HepG2 (cell line): ENCODE measurements at regions not wholly inside any gene's neighbourhood (a gene's known extent, or its start where the extent isn't known, plus 50 kb on each side); places are given as distances from the start of the nearest gene placed in this dataset.

ENCODE experiments used
- ATAC-seq: fragments of 200-7000 bp; cut with Tn5 transposase; 3 replicates; pipeline ENCODE4 v1.9.1; 2020; ENCODE audit warnings: mild to moderate bottlenecking, moderate library complexity
- BruUV-seq: library from RNA; stranded (reverse); fragments of 400-500 nt; replicated peaks from 2 replicates; lab custom pipeline; 2021; lab: Mats Ljungman, UMichigan
- CTCF ChIA-PET: fragments of 300-600 bp; formaldehyde crosslinking; extraction: SDS; loops from one replicate; lab custom pipeline; 2021; ENCODE audit warnings: low total read pairs, inconsistent platforms, low intra/inter-chr PET ratio; lab: Yijun Ruan, JAX
- POLR2A ChIA-PET: fragments of 350-600 bp; sonication (Branson Sonifier 250); formaldehyde crosslinking; loops from one replicate; lab custom pipeline; 2020; ENCODE audit warnings: antibody characterized with exemption, inconsistent platforms; lab: Yijun Ruan, JAX
- DNase-seq: peaks from one replicate; pipeline ENCODE4 v3.0.0-alpha.2; 2015; ENCODE audit warnings: low spot score
- FAIRE-seq: peaks from 3 replicates; lab custom pipeline; 2011; peaks lifted over from hg19 to GRCh38; lab: Jason Lieb, UNC
- H2AFZ ChIP-seq: one replicate; pipeline ENCODE4 v1.6.1; 2011; ENCODE audit warnings: low read length, inconsistent platforms
- H3K27ac ChIP-seq: fragments of 300-600 bp; 3 replicates; pipeline ENCODE4 v1.8.0; 2011; ENCODE audit warnings: mixed run types, mild to moderate bottlenecking, mixed read lengths, low read length, inconsistent platforms; ENCODE audit not compliant: insufficient read depth; ENCODE audit errors: extremely low read length
- H3K27me3 ChIP-seq, 2 experiments: fragments of 200-600 bp in 1 of 2; 2 replicates in 1 of 2; 3 replicates in 1 of 2; pipeline versions ENCODE4 v1.6.0 to v1.8.0; 2011; ENCODE audit warnings: low read length in 2 of 2, mild to moderate bottlenecking in 2 of 2, moderate library complexity in 2 of 2, inconsistent platforms in 1 of 2; ENCODE audit not compliant: insufficient read depth in 2 of 2, control insufficient read depth in 1 of 2
- H3K36me3 ChIP-seq, 2 experiments: fragments of 200-600 bp in 1 of 2; replicated peaks in 1 of 2; 2 replicates in 1 of 2; 3 replicates in 1 of 2; pipeline versions ENCODE4 v1.5.1 to v1.8.0; 2011; ENCODE audit warnings: low read length in 2 of 2, inconsistent platforms in 1 of 2; ENCODE audit not compliant: insufficient read depth in 2 of 2, control insufficient read depth in 1 of 2
- H3K4me1 ChIP-seq: 2 replicates; pipeline ENCODE4 v1.5.1; 2012; ENCODE audit warnings: low read length, inconsistent platforms; ENCODE audit not compliant: insufficient read depth
- H3K4me2 ChIP-seq: 2 replicates; pipeline ENCODE4 v1.6.0; 2011; ENCODE audit warnings: low read depth, low read length, inconsistent platforms
- H3K4me3 ChIP-seq, 3 experiments: fragments of 200-600 bp in 1 of 3; sonication (generic), shearing (Covaris generic) in 1 of 3; replicated peaks in 1 of 3; 2 replicates each; pipeline ENCODE4 v1.5.1; 2011 to 2016; ENCODE audit warnings: low read length in 3 of 3, inconsistent platforms in 2 of 3, low read depth in 2 of 3, mild to moderate bottlenecking in 2 of 3, control low read depth in 1 of 3, mixed read lengths in 1 of 3; ENCODE audit not compliant: insufficient read depth in 1 of 3
- H3K79me2 ChIP-seq: one replicate; pipeline ENCODE4 v1.6.1; 2011; ENCODE audit warnings: low read length, inconsistent platforms; ENCODE audit not compliant: insufficient read depth
- H3K9ac ChIP-seq: 2 replicates; pipeline ENCODE4 v1.6.0; 2011; ENCODE audit warnings: mild to moderate bottlenecking, low read depth, low read length, inconsistent platforms; ENCODE audit not compliant: insufficient read depth
- H3K9me3 ChIP-seq: 2 replicates; pipeline ENCODE4 v1.5.1; 2012; ENCODE audit warnings: mild to moderate bottlenecking, low read length
- H4K20me1 ChIP-seq: 2 replicates; pipeline ENCODE4 v1.6.0; 2011; ENCODE audit warnings: inconsistent platforms, mild to moderate bottlenecking, low read length, moderate library complexity; ENCODE audit not compliant: insufficient read depth
- CBX5 ChIP-seq: sonication (generic); formaldehyde crosslinking; IDR thresholded peaks from 2 replicates; pipeline ENCODE4 v1.4.0; 2020; ENCODE audit warnings: missing genetic modification reagents, borderline replicate concordance
- DBP ChIP-seq: sonication (generic); formaldehyde crosslinking; IDR thresholded peaks from 2 replicates; pipeline ENCODE4 v1.4.0; 2020; ENCODE audit warnings: missing genetic modification reagents; ENCODE audit errors: not compliant biosample characterization
- FOXM1 ChIP-seq: sonication (generic); formaldehyde crosslinking; IDR thresholded peaks from 2 replicates; pipeline ENCODE4 v1.5.0; 2020; ENCODE audit warnings: missing genetic modification reagents
- KDM6A ChIP-seq: IDR thresholded peaks from 2 replicates; pipeline ENCODE4 v1.6.1; 2016; ENCODE audit warnings: low read depth
- MAZ ChIP-seq, 2 experiments: sonication (generic) in 1 of 2; formaldehyde crosslinking in 1 of 2; IDR thresholded peaks; 2 replicates each; pipeline versions ENCODE4 v1.5.0 to v1.6.1; 2012 to 2020; ENCODE audit warnings: low read depth in 2 of 2, mild to moderate bottlenecking in 2 of 2, borderline replicate concordance in 1 of 2, improper control_type of control experiment in 1 of 2, low read length in 1 of 2, missing genetic modification reagents in 1 of 2, moderate library complexity in 1 of 2
- MZF1 ChIP-seq: sonication (generic); formaldehyde crosslinking; IDR thresholded peaks from 2 replicates; pipeline ENCODE4 v1.8.1; 2023; ENCODE audit warnings: mild to moderate bottlenecking, missing genetic modification reagents, borderline replicate concordance
- NFE2L1 ChIP-seq: sonication (generic); formaldehyde crosslinking; IDR thresholded peaks from 2 replicates; pipeline ENCODE4 v1.4.0; 2020; ENCODE audit warnings: missing genetic modification reagents, mild to moderate bottlenecking, borderline replicate concordance
- PAF1 ChIP-seq: IDR thresholded peaks from 2 replicates; pipeline ENCODE4 v1.6.1; 2016; ENCODE audit warnings: missing genetic modification reagents, missing compliant biosample characterization
- RAD21 ChIP-seq: fragments of 450-650 bp; formaldehyde crosslinking; IDR thresholded peaks from 2 replicates; pipeline ENCODE4 v1.5.0; 2020; ENCODE audit warnings: mild to moderate bottlenecking
- RFX1 ChIP-seq: fragments of 450-650 bp; IDR thresholded peaks from 2 replicates; pipeline ENCODE4 v1.6.1; 2017
- SIN3A ChIP-seq: IDR thresholded peaks from 2 replicates; pipeline ENCODE4 v1.6.1; 2011; ENCODE audit warnings: low read depth, mild to moderate bottlenecking, control low read depth, low read length, borderline replicate concordance
- SNAI1 ChIP-seq: sonication (generic); formaldehyde crosslinking; IDR thresholded peaks from 2 replicates; pipeline ENCODE4 v1.5.0; 2020; ENCODE audit warnings: mild to moderate bottlenecking, missing genetic modification reagents, borderline replicate concordance
- ZBTB1 ChIP-seq: sonication (generic); formaldehyde crosslinking; IDR thresholded peaks from 2 replicates; pipeline ENCODE4 v1.4.0; 2020; ENCODE audit warnings: missing genetic modification reagents, borderline replicate concordance
- ZBTB14 ChIP-seq: sonication (generic); formaldehyde crosslinking; IDR thresholded peaks from 2 replicates; pipeline ENCODE4 v1.4.0; 2020; ENCODE audit warnings: missing genetic modification reagents
- ZNF12 ChIP-seq: sonication (generic); formaldehyde crosslinking; IDR thresholded peaks from 2 replicates; pipeline ENCODE4 v1.5.0; 2020; ENCODE audit warnings: missing genetic modification reagents
- ZNF446 ChIP-seq: sonication (generic); formaldehyde crosslinking; IDR thresholded peaks from 2 replicates; pipeline ENCODE4 v1.5.0; 2020; ENCODE audit warnings: mild to moderate bottlenecking, missing genetic modification reagents
- ZNF772 ChIP-seq: sonication (generic); formaldehyde crosslinking; IDR thresholded peaks from 2 replicates; pipeline ENCODE4 v1.5.0; 2020; ENCODE audit warnings: mild to moderate bottlenecking, missing genetic modification reagents
- WGBS: methylation state at CpG from one replicate; pipeline ENCODE4 v1.1.6; 2017; ENCODE audit warnings: low lambda C conversion rate; 5-methylcytosine and 5-hydroxymethylcytosine counted together
- in situ Hi-C: cut with HindIII; loops from 2 replicates; pipeline ENCODE4 v1.10.0; 2017; ENCODE audit warnings: low pct_unique_long_range_greater_than_20kb; ENCODE audit not compliant: extremely low pct_ligation_motif_present
- intact Hi-C: fragments of 100-400 bp; cut with micrococcal nuclease; formaldehyde crosslinking; loops from one replicate; pipeline ENCODE4 v1.10.0; 2022; ENCODE audit not compliant: unreplicated experiment
- TF ChIP-seq, protein P1 (sequence below): sonication (generic); formaldehyde crosslinking; IDR thresholded peaks from 2 replicates; pipeline ENCODE4 v1.5.0; 2020; ENCODE audit warnings: missing genetic modification reagents, mild to moderate bottlenecking, borderline replicate concordance

DNA sequence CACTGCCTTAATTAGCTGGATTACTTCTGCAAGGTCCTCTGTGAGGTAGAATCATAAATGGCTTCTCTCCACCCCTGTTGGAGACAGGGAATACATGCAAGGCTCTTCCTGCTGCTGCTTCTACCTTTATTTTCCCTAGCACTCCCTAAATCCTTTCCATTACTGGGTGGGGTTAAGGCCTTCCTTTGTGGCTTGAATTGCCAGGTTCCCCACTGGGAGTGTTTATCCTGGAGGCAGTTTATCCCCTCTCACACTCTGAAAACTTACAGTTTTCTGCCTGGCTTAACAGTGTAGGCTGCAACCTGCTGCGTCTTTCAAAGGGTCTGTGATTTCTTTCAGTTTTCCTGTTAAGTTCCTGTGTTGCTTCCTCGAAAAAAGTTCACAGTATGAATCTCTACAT, 1062.3 kb upstream of the CRIM1 start:
- in situ Hi-C loops: no loop called here
- H3K36me3 ChIP-seq: no peaks in the 10 kb centered on the region
- no peak overlapping the region for H2AFZ ChIP-seq
- no peak for FAIRE-seq
- POLR2A ChIA-PET: no interaction called here
- H3K9me3 ChIP-seq: peaks cover 54% of the 10 kb centered on the region
- no peak for DNase-seq
- BruUV-seq: no TSS peak
- no peaks in the 10 kb centered on the region for H4K20me1 ChIP-seq
- TF ChIP-seq RAD21 (CRISPR knock-in tag) (no peak), SIN3A (no peak), ZBTB14 (CRISPR knock-in tag) (no peak), NFE2L1 (CRISPR knock-in tag) (no peak), ZNF772 (CRISPR knock-in tag) (no peak), RFX1 (no peak), MAZ (IDR thresholded peaks at IDR 0.05; ENCODE audit: borderline replicate concordance, low read depth, low read length) (no peak), MAZ (CRISPR knock-in tag; IDR thresholded peaks at IDR 0.05; ENCODE audit: low read depth) (no peak), ZBTB1 (CRISPR knock-in tag) (no peak)
- TF ChIP-seq, all 625 proteins: peak for 0
- intact Hi-C loops: no loop called here
- H3K4me2 ChIP-seq: no peak overlapping the region
- H3K9ac ChIP-seq: no peak overlapping the region
- no peaks in the 10 kb centered on the region for H3K79me2 ChIP-seq
- no peak for ATAC-seq
- no peaks in the 10 kb centered on the region for H3K27me3 ChIP-seq
- WGBS: 2% methylated on average over 2 of the region's 2 CpGs
- H3K4me1 ChIP-seq: no peaks in the 10 kb centered on the region
- no peak overlapping the region for H3K4me3 ChIP-seq
- no peak overlapping the region for H3K27ac ChIP-seq
- CTCF ChIA-PET: no interaction called here

- Histone ChIP-seq H2AFZ (no peak overlapping the region), H4K20me1 (no peaks in the 10 kb centered on the region), H3K4me1 (no peaks in the 10 kb centered on the region), H3K9ac (no peak overlapping the region), H3K27me3 (no peaks in the 10 kb centered on the region), H3K4me2 (no peak overlapping the region), H3K9me3 (peaks cover 53% of the 10 kb centered on the region), H3K79me2 (no peaks in the 10 kb centered on the region), H3K4me3 (no peak overlapping the region), H3K27ac (no peak overlapping the region), H3K36me3 (no peaks in the 10 kb centered on the region)
- POLR2A ChIA-PET: no interaction called here
- ATAC-seq (no peak), DNase-seq (no peak), FAIRE-seq (no peak)
- in situ Hi-C loops: no loop called here
- 15% methylated on average over 2 of the region's 2 CpGs for WGBS
- CTCF ChIA-PET: no interaction called here
- no TSS peak for BruUV-seq
- intact Hi-C loops: no loop called here
- no peak for TF ChIP-seq CBX5 (CRISPR knock-in tag)
- TF ChIP-seq FOXM1 (CRISPR knock-in tag): no peak
- TF ChIP-seq, protein P1, sequence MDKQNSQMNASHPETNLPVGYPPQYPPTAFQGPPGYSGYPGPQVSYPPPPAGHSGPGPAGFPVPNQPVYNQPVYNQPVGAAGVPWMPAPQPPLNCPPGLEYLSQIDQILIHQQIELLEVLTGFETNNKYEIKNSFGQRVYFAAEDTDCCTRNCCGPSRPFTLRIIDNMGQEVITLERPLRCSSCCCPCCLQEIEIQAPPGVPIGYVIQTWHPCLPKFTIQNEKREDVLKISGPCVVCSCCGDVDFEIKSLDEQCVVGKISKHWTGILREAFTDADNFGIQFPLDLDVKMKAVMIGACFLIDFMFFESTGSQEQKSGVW (CRISPR knock-in tag): no peak
- no peak for TF ChIP-seq PAF1
- no peak for TF ChIP-seq SNAI1 (CRISPR knock-in tag)
- no peak for TF ChIP-seq ZNF446
- TF ChIP-seq ZNF12 (CRISPR knock-in tag): no peak
- no peak for TF ChIP-seq MZF1 (CRISPR knock-in tag)
- TF ChIP-seq DBP (CRISPR knock-in tag): no peak
- TF ChIP-seq KDM6A (CRISPR knock-in tag): no peak
Measured at GRCh38 chr2:35292199-35292598, 1063.4 kb upstream of the CRIM1 start.
